IPS-11a (cell line): ENCODE measurements at regions not wholly inside any gene's neighbourhood (a gene's known extent, or its start where the extent isn't known, plus 50 kb on each side); places are given as distances from the start of the nearest gene placed in this dataset.

ENCODE experiments used
- H3K4me3 ChIP-seq: one replicate; pipeline ENCODE4 v1.5.1; 2013; ENCODE audit warnings: low read depth, low read length, control low read depth

DNA sequence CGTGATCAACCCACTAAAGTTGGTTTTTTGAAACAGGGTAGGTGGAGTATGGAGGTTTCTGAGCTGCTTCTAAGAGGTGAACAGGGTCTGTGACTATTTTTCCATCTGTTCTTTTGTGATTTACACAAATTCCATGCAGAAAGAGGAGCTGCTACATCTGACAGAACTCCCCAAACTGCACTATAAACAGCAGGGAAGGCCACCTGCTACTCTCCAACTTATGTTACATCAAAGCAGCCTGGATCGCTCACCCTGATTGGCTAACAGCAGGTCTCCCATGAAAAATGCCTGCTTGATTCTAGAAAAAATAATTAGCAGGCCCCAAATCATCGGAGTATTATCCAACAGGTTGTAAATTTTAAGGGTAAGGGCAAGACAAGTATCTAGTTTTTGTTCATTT is 282.9 kb upstream of the FLRT2 start:
- no peak overlapping the region for H3K4me3 ChIP-seq

DNA sequence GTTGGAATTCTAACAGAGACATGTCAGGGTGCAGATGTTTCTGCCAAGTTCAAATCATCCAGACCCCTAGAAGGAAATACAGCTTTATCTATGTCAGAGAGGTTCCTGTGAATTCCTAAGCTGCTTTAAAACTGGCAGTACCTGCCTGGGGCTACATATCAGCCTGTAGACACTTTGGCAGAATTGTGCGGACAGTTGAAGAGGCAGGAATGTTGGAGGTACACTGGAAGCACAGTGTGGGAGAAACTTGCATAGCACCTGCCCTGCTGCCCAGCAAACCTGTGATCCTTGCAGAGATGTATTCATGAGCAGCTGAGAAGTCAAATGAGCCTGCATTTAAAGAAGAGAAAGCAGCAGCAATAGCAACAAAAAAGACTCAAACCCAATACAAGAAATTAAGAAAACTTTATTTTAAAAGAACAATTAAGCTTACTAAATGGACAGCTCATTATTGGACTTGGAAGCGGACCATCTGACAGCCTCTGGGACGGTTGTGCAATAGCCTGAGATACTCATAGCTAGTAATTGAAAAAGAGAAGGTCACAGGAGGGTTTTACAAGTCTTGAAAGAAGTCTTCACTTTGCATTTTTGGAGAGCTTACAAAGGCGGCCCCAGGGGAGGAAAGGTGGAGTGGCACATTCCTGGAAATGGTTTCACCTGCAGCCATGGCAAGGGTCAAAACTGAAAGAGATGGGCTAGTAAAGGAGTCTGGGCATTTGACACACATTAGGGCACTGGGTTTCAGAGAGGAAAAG is 280.9 kb upstream of the FLRT2 start:
- no peak overlapping the region for H3K4me3 ChIP-seq

DNA sequence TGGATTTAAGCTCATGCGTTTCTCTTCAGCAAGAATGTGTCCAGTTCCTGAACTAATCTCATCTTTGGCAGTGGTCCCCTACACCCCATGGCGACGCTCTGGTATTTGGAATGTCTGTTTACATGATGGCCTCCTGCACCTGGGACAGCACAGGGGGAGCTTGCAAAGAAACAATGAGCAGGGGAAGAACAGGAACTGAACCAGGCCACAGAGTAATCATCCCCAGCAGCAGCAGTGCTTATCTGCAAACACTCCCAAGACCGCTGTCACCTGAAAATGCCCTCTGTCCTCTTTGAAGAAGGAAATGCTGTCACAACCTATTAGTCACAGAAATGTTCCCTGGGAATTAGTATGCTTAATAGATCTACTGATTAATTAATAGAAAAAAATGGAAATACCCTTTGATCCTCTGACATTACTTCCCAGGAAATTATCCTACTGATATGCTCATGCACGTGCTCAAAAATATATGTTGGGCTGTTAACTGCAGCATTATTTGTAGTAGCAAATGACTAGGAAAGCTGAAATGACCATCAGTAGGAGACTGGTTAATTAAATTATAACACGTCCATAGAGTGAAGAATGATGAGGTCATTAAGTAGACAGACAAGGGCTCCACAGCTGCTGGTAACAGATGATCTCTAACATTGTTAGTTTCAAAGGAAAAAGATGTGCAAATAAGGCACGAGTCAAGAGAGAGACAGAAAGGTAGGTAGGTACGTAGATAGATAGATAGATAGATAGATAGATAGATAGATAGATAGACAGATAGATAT is 279.3 kb upstream of the FLRT2 start:
- no peak overlapping the region for H3K4me3 ChIP-seq

DNA sequence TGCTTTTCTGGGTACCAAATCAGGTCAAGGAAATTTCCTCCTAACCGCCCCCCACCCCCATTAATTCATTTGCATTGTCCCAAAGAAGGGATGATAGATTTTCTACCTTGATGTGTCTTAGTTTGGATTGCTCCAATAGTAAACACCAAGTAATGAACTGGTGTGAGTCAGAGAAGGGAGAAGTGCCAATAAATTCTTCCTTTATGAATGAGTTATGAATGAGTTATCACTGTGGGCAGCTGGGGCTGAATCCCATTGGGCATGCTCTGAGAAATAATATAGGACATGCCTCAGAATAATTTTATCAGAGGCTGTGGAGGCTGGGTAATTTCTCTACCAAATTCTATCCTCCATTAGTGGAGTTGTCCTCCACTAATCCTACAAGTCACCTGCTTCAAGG is 277.9 kb upstream of the FLRT2 start:
- no peak overlapping the region for H3K4me3 ChIP-seq

DNA sequence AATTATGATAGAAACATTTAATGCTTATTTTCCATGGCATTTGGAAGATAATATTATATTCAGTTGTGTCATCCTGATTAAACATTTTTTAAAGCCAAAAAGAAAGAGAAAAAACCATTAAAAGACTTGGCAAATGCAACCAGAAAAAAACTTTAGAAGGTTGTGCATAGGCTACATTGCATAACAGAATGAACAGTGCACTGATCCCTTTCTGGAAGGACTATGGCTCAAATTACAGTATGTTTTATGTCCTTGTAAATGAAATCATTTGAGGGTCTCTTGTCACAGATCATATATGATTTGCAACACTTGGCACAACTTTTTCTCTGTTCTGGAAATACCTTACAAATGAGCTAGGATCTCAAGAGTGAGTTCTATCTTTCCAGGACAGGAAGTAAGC is 275.2 kb upstream of the FLRT2 start:
- H3K4me3 ChIP-seq, result no peak overlapping the region

DNA sequence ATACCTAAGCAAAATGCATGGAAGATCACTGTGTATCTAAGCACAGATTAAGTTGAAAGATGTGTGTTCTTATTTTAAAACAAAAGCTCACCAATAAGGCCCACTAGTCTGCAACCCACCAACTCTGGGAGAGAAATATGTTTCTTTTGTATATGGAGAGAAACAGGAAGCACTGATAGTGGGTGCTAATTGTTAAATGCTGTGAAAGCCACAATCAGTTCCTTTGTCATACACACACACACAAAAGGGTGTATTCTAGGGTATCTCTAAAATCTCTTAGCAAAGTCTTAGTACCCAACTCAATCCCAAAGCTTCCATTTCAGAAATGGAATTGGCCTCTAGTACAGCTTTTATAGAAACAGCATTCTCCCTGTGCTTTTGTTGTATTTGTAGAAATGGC is 272.7 kb upstream of the FLRT2 start:
- H3K4me3 ChIP-seq, result no peak overlapping the region

DNA sequence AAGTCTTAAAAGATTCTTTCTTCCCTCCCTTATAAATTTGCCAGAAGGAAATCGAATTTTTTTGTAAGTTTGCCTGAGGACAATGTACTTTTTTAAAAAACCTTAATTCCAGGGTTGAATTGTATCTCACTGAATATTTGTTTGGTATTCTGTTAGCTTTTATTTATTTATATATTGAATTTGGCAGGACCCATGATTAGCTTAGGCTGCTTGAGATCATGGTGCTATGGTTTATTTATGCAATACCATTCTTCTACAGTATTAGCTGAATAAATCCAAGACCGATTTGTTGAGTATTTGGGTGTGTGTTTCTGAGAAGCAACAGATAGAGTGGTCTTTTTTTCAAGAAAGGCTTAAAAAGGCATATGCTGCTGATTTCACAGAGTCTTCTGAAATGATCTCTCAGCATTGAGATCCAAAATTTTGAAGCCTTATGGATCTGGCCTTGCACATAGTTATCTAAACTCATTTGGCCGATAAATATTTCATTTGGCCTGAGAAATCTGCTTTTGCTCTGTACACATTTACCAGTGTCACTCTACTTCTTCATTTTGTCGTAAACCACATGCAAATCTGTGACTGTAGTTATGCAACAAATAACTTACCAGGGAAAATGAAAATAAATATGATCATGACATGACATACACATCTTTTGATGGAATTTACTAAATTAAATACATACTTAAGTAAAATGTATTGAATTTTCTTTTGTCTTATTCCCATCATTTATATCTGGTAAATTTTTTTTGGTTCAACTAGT is 265.8 kb upstream of the FLRT2 start:
- H3K4me3 ChIP-seq, result no peak overlapping the region

DNA sequence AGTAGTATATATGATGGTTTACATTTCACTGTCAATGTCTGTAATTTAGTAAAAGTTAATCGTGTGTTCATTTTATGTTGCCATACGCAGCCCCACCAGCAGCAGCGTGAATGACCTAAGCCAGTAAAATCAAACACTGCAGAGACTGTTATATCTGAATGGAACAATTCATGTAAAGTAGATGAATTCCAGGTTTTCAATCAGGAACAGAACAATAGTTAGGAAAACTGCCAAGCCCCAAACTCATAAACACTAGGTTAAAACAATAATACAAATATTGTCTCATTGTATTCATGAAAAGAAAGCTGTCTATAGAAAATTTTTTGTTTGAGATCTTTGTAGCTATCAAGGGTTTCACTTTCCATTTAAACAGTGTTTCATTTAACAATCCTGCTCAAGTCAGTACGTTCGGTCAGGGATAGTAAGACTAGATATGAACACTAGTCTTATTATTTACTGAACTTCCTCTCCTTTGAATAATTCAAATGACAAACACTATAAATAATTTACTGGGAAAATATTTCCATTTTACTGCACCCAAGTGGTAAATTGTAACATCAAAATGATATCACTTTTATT is 256.8 kb upstream of the FLRT2 start:
- H3K4me3 ChIP-seq, result no peak overlapping the region

DNA sequence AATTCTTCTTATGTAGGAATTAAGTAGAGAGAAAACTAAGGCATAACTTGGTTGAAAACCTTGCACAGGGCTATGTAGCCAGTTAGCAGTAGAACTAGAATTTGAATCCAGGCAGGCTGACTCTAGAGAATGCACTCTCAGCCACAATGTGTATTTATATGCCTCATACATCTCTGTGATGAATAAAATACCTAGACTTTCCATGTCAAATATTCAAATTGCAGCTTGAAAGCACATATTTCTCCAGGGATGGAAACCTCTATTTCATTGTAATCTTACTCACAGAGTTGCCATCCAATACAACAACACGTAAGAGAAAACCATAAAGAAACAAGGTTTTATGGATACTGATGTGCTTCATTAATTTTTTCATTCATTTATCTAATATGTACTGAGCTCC is 256.0 kb upstream of the FLRT2 start:
- H3K4me3 ChIP-seq, result no peak overlapping the region

DNA sequence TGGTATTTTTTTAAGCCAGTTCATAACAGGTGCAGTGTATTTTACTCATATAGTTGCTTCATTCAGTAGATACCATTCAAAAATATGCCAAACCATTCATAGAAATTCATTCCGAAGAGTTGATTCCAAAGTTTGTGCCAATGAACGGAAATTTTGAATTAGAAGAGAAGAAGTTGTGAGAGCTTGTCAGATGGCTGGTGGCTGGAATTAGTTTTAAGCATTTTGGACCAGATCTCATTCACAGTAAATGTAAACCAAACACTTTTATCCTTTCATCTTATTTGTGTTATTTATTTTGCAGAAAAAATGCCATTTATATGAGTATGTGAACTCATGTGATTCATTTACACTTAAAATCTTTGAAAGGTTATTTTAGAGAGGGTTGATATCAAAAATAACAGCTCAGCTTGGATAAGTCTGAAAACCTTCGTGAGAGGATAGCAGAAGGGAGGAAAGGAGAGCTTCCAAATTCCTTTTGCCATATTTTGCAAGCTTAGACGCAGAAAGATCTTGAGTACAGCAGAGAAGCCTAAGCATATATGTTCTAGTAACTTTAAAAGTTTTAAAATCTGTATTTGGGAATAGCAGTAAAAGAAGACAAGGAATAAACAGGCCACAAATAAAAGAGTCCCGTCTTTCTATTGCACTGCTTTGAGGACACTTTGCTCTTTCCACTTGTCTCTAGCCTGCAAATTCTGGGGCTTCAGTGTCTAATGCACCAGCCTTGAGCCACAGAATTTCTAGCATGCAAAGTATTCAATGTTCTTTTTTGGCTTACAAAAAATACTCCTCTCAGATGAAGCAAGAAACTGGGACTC is 253.6 kb upstream of the FLRT2 start:
- H3K4me3 ChIP-seq, result no peak overlapping the region

DNA sequence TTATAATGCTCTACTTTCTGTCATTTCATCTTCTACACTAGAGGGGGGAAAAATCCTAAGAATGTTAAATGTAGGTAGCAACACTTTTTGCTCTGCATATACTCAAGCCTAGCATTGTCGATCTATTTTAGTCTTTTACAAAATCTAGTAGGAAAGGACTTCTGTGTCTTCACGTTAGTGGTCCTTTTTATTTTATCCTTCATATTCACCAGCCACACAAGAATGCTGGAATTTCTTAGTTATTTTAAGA is 253.0 kb upstream of the FLRT2 start:
- H3K4me3 ChIP-seq, result no peak overlapping the region

DNA sequence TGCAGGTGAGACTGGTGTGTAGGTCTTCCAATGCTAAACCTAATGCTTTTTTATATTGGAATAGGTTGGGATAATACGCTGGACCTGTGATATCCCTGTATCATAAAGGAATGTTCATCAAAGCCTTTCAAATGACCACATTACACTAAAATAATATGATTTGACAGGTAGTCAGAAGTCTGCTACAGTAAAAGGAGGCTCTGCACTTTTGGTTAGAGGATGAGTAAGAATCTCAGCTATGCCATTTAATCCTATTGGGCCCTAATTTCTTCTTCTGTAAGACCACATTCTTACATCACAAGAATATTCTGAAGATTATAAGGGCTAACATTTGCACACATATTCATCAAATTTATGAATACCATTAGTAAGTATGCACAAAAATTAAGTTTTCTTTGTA is 250.5 kb upstream of the FLRT2 start:
- H3K4me3 ChIP-seq, result no peak overlapping the region

DNA sequence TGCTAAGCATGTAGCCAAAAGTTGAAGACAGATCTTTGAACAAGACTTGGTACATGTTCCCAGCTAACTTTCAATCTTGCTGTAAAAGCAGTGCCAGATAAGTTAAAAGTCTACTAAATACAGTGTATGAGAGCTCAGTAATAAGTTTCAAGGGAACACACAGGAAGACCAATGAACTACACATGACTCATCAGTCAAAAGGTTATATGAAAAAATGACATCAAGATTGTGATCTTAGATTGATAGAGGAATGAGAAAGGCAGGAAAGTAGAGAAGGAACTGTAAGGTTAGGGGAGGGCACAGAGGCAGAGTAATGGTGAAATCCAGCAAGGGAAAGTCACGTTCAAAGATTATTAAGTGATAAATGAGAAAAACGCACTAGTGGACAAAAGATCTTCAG is 249.9 kb upstream of the FLRT2 start:
- H3K4me3 ChIP-seq, result no peak overlapping the region

DNA sequence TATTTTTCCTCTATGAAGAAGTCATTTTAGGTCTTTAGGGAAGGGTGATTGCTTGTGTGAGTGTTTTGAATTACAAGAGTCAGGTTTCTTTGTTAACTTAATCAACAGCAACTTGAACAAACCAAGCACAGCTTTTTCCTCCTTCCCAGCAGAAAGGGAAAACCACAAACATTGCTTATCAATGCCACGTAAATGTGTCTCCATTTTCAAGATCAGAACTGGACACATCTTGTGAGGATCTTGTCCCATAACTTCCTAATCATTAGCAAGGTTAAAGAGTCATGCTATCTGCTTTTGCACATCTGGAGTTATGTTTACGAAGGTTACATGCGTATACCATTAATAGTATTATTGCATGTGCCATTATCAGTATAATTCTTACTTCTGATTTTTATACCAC is 248.0 kb upstream of the FLRT2 start:
- H3K4me3 ChIP-seq, result no peak overlapping the region

DNA sequence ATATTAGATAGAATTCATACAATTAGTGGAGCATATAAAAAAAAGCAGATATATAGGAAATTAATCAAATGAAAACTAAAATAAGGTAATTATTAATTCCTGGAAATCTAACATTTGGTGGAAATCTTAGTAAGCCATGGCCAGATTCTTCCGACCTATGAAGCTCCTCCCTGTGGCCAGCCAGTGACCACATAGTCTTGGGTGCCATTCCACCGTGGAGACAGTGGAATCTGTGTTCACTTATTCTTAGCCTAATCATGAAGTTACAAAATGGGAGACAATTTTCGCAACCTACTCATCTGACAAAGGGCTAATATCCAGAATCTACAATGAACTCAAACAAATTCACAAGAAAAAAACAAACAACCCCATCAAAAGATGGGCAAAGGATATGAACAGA is 241.9 kb upstream of the FLRT2 start:
- H3K4me3 ChIP-seq, result no peak overlapping the region

DNA sequence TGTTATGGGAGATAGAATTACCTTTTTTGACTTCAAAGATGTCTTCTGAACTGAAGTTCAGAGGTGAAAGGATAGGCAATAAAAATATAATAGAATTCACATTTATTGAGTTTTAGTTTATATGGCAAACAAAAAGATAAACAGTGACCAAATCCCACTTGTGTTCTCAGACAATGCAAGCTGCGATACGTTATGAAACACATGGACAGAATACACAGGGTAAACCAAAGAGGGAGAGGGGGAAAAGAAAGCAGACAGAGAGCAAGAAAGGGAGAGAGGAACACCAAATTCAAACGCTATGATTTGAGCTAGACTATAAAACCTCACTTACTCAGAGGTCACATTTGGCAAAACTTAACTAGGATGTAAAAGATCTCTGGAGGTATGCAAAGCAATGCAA is 238.2 kb upstream of the FLRT2 start:
- no peak overlapping the region for H3K4me3 ChIP-seq

DNA sequence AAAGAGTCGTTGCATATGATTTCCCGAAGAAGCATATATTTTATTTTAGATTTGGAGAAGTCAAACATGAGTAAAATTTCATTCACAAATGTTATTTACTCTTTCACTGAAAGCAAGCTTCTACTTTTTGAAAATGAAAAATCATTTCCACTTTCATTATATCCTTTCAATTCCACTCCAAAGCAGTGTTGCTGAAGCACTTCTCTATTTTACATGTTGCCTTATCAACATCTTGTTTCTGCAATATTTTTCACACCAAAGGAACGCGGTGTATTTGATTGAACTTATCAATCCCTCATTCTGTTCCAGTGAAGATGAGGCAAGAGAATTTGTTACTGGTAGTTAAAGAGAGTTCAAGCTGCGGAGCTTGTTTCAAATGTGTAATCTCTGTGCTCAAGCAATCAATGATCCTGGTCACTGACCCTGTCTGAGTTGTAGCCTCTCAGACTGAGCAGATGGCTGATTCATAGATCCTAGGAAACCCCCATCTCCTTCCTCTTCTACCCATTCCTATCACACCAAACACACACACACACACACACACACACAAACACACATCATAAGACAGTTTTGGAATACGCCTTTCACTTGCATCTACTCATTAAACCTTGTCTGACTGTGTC is 236.2 kb upstream of the FLRT2 start:
- H3K4me3 ChIP-seq, result no peak overlapping the region

DNA sequence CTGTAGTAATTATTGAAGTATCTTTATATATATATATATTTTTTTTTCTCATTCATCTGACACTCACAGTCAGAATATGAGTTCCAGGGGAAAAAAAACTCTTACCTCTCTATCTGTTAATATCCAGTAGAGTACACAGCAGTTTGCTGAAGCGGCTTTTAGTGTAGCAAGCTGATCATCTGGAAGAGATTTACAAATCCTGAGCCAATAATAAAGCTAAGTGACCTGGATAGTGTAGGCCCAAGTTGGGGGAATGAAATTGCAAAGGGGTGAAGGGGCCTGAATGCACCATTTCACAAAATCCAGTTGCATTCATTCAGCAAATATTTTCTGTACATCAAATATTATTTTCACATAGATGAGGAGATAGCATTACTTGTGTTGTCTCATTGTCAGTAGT is 234.6 kb upstream of the FLRT2 start:
- no peak overlapping the region for H3K4me3 ChIP-seq

DNA sequence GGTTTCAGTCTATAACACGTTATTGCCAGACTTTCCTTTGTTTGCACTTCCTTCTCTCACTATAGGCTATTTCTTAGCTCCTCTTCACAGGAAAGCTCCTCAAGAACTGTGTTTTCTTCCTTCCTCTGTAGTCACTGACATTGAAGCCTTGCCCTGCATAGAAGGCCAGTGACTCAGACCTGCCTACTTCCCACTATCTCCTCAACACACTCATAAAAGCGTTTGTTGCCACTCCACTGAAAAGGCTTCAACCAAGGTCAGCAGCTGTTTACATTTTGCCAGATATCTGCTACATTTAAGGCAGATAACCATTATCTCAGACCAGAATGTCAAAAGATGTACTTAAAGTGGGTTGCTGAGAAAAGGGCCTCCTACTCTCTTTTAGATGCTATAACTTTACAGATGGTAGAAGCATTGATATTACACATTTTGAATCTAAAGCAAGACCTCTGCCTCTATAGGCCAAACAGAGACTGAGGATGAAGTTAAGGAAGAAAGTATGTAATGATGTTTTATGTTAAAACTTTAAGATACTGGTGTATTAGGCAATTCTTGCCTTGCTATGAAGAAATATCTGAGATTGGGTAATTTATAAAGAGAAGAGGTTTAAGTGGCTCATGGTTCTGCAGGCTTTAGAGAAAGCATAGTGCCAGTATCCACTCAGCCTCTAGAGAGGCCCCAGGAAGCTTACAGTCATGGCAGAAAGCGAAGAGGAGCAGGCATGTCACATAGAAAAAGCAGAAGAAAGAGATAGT is 233.3 kb upstream of the FLRT2 start:
- no peak overlapping the region for H3K4me3 ChIP-seq

DNA sequence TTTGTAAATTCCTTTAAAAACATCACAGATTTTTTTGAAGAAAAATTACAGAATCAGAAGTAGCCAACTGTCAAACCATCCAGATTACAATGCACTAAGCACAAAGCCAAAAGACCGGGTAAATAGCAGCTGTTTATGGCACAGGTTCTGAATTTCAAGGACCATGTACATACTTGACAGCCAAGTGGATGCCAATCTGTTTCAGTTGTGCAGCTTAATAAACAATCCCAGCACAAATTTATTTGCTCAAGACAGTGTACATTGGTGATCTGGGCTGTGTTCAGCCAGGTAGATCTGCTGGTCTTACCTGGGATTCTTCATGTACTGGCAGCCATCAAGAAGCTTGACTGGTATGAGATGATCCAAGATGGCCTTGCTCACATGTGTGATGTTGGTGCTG is 229.8 kb upstream of the FLRT2 start:
- H3K4me3 ChIP-seq, result no peak overlapping the region
